ENCODE measurements at regions not wholly inside any gene's neighbourhood (a gene's known extent, or its start where the extent isn't known, plus 50 kb on each side); places are given as distances from the start of the nearest gene placed in this dataset.

- H3K4me3 ChIP-seq (ENCODE audit: low read depth, low read length): no peak overlapping the region
- TF ChIP-seq, protein P1, sequence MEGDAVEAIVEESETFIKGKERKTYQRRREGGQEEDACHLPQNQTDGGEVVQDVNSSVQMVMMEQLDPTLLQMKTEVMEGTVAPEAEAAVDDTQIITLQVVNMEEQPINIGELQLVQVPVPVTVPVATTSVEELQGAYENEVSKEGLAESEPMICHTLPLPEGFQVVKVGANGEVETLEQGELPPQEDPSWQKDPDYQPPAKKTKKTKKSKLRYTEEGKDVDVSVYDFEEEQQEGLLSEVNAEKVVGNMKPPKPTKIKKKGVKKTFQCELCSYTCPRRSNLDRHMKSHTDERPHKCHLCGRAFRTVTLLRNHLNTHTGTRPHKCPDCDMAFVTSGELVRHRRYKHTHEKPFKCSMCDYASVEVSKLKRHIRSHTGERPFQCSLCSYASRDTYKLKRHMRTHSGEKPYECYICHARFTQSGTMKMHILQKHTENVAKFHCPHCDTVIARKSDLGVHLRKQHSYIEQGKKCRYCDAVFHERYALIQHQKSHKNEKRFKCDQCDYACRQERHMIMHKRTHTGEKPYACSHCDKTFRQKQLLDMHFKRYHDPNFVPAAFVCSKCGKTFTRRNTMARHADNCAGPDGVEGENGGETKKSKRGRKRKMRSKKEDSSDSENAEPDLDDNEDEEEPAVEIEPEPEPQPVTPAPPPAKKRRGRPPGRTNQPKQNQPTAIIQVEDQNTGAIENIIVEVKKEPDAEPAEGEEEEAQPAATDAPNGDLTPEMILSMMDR (IDR thresholded peaks at IDR 0.05; ENCODE audit: insufficient read depth, low read depth, low read length, missing control alignments): no peak
- DNase-seq (ENCODE audit: low read depth): no peak
These were observed 1443.0 kb upstream of the LRRTM3 start for GRCh38 chr10:65482848-65483247.

DNA sequence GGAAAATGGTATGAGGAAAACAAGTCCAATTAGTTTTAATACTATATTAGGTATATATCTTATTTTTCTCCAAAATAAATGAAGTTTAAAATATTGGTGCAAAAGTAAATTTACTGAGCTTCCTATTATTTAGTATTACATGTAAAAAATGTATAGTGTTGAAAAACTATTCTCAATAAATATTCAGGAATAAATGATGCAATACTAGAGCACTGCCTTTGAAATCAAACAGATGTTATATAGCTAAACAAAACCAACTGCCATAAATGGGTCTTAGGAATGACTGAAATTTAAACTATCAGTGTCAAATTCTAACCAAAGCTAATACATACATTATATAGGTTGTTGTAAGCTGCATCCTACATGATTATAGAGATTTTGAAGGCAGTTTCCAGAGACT lies 1434.0 kb upstream of the LRRTM3 start:
- no peak overlapping the region for H3K4me3 ChIP-seq (ENCODE audit: low read depth, low read length)
- TF ChIP-seq, protein P1 (IDR thresholded peaks at IDR 0.05; ENCODE audit: insufficient read depth, low read depth, low read length, missing control alignments): no peak
- DNase-seq (ENCODE audit: low read depth): no peak

DNA sequence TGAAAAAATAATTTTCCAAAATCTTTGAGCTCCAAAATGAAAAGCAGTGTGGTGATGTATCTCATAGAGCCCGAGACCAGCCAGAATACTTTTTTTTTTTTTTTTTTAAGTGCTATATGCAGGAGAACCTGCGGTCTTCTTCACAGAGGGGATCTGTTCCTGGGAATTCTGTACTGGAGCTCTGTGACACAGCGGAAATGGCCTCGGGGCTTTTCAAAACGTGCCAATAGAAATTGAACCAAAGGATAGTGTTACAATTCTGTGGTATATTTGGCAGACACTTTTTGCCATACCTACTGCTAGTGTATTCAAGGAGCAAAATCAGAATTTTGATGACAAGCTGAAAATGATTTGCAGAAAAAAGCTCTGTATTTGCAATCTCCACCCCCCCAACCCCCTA lies 1429.3 kb upstream of the LRRTM3 start:
- no peak overlapping the region for H3K4me3 ChIP-seq (ENCODE audit: low read depth, low read length)
- TF ChIP-seq, protein P1 (IDR thresholded peaks at IDR 0.05; ENCODE audit: insufficient read depth, low read depth, low read length, missing control alignments): no peak
- no peak for DNase-seq (ENCODE audit: low read depth)

GRCh38 chr10:65497837-65498236 lies 1428.0 kb upstream of the LRRTM3 start:
- TF ChIP-seq, protein P1 (IDR thresholded peaks at IDR 0.05; ENCODE audit: insufficient read depth, low read depth, low read length, missing control alignments): no peak
- H3K4me3 ChIP-seq (ENCODE audit: low read depth, low read length): no peak overlapping the region
- no peak for DNase-seq (ENCODE audit: low read depth)

DNA sequence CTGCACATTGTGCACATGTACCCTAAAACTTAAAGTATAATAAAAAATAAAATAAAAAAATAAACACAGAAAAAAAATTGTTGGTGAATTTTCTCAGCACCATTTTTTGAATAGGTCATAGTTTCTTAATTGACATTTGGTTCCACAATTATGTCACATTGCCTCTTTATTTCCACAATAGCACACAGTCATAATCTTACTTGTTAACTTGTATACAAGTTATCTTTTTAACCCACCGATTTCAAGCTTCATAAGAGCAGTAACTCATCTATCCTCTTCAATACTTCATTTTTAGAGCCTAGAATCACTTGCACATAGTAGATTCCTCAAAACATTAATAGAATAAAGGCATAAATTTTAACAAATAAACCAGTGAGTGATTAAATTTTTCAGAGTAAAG lies 1425.1 kb upstream of the LRRTM3 start:
- no peak for DNase-seq (ENCODE audit: low read depth)
- TF ChIP-seq, protein P1 (IDR thresholded peaks at IDR 0.05; ENCODE audit: insufficient read depth, low read depth, low read length, missing control alignments): no peak
- H3K4me3 ChIP-seq (ENCODE audit: low read depth, low read length): no peak overlapping the region

GRCh38 chr10:65501259-65501658 lies 1424.6 kb upstream of the LRRTM3 start:
- TF ChIP-seq, protein P1 (IDR thresholded peaks at IDR 0.05; ENCODE audit: insufficient read depth, low read depth, low read length, missing control alignments): no peak
- H3K4me3 ChIP-seq (ENCODE audit: low read depth, low read length): no peak overlapping the region
- peak; percentile 67 for DNase-seq (ENCODE audit: low read depth)

DNA sequence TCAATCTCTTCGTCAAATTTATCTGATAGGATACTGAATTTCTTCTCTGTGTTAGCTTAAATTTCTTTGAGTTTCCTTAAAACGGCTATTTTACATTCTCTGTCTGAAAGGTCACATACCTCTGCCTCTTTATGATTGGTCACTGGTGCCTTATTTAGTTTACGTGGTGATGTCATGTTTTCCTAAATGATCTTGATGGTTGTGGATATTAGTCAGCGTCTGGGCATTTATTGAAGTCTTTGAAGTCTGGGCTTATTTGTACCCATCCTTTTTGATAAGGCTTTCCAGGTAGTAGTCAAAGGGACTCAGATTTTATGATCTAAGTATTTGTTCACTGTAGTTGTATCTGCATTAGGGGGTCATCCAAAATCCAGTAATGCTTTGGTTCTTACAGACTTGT lies 1407.5 kb upstream of the LRRTM3 start:
- DNase-seq (ENCODE audit: low read depth): no peak
- H3K4me3 ChIP-seq (ENCODE audit: low read depth, low read length): no peak overlapping the region
- TF ChIP-seq, protein P1 (IDR thresholded peaks at IDR 0.05; ENCODE audit: insufficient read depth, low read depth, low read length, missing control alignments): no peak
